ENCODE measurements at regions not wholly inside any gene's neighbourhood (a gene's known extent, or its start where the extent isn't known, plus 50 kb on each side); places are given as distances from the start of the nearest gene placed in this dataset.

DNA sequence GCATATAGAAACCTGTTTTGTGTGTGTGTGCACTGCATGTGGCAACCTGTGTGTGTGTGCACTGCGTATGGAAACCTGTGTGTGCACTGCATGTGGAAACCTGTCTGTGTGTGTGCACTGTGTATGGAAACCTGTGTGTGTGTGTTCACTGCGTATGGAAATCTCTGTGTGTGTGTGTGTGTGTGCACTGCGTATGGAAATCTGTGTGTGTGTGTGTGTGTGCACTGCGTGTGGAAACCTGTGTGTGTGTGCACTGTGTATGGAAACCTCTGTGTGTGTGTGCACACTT lies 72.2 kb upstream of the CCND1 start:
- in situ Hi-C loops (cut with HindIII; ENCODE audit: extremely low pct_ligation_motif_present, low pct_unique_long_range_greater_than_20kb), result no loop called here
- no peak overlapping the region for H2AFZ ChIP-seq (ENCODE audit: low read length)
- no TSS peak for BruUV-seq (replicated peaks)
- H3K27me3 ChIP-seq (ENCODE audit: control insufficient read depth in 1 of 2, insufficient read depth in 2 of 2, low read length in 2 of 2), result 0 out of 5 replicates have a peak, but pooled peaks cover 0 to 5% of the 10 kb centered on the region in 2 experiments
- peak overlapping the region; percentile 14; the same call in 1 of the 2 replicates for H3K9ac ChIP-seq (ENCODE audit: insufficient read depth, low read depth, low read length)
- H3K27ac ChIP-seq (ENCODE audit: extremely low read length, insufficient read depth, low read length), result peak overlapping the region; percentile 56
- DNase-seq (ENCODE audit: low spot score) (no peak), ATAC-seq (no peak), FAIRE-seq (no peak)
- H3K79me2 ChIP-seq (ENCODE audit: insufficient read depth, low read length), result no peaks in the 10 kb centered on the region
- CTCF ChIA-PET (ENCODE audit: low intra/inter-chr PET ratio, low total read pairs), result no interaction called here
- no peaks in the 10 kb centered on the region for H3K9me3 ChIP-seq (ENCODE audit: low read length)
- POLR2A ChIA-PET, result no interaction called here
- H4K20me1 ChIP-seq (ENCODE audit: insufficient read depth, low read length), result no peaks in the 10 kb centered on the region
- intact Hi-C loops (cut with micrococcal nuclease; ENCODE audit: unreplicated experiment), result no loop called here
- 71% methylated on average over 4 of the region's 4 CpGs for WGBS (ENCODE audit: low lambda C conversion rate)
- no peak overlapping the region; a peak in 1 of 6 replicates for H3K4me3 ChIP-seq (replicated peaks in 1 of 3; ENCODE audit: insufficient read depth in 1 of 3, low read depth in 2 of 3, low read length in 3 of 3)
- no peaks in the 10 kb centered on the region for H3K36me3 ChIP-seq (replicated peaks in 1 of 2; ENCODE audit: control insufficient read depth in 1 of 2, insufficient read depth in 2 of 2, low read length in 2 of 2)
- peak overlapping the region; percentile 69 for H3K4me2 ChIP-seq (ENCODE audit: low read depth, low read length)
- peaks cover 55% of the 10 kb centered on the region for H3K4me1 ChIP-seq (ENCODE audit: insufficient read depth, low read length)
- TF ChIP-seq KLF11 (CRISPR knock-in tag; IDR thresholded peaks at IDR 0.05) (no peak), MTA3 (CRISPR knock-in tag; IDR thresholded peaks at IDR 0.05) (no peak), ERF (CRISPR knock-in tag; IDR thresholded peaks at IDR 0.05) (no peak), RBFOX2 (IDR thresholded peaks at IDR 0.05; ENCODE audit: low read depth, low read length) (no peak), ATRX (CRISPR knock-in tag; IDR thresholded peaks at IDR 0.05; ENCODE audit: borderline replicate concordance) (no peak), CENPT (CRISPR knock-in tag; IDR thresholded peaks at IDR 0.05; ENCODE audit: low read depth) (0 out of 2 replicates have a peak, but pooled peaks have one; percentile 44), ZNF256 (CRISPR knock-in tag; conservative IDR thresholded peaks at IDR 0.05) (no peak)
- TF ChIP-seq, protein P1, sequence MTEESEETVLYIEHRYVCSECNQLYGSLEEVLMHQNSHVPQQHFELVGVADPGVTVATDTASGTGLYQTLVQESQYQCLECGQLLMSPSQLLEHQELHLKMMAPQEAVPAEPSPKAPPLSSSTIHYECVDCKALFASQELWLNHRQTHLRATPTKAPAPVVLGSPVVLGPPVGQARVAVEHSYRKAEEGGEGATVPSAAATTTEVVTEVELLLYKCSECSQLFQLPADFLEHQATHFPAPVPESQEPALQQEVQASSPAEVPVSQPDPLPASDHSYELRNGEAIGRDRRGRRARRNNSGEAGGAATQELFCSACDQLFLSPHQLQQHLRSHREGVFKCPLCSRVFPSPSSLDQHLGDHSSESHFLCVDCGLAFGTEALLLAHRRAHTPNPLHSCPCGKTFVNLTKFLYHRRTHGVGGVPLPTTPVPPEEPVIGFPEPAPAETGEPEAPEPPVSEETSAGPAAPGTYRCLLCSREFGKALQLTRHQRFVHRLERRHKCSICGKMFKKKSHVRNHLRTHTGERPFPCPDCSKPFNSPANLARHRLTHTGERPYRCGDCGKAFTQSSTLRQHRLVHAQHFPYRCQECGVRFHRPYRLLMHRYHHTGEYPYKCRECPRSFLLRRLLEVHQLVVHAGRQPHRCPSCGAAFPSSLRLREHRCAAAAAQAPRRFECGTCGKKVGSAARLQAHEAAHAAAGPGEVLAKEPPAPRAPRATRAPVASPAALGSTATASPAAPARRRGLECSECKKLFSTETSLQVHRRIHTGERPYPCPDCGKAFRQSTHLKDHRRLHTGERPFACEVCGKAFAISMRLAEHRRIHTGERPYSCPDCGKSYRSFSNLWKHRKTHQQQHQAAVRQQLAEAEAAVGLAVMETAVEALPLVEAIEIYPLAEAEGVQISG (CRISPR knock-in tag; IDR thresholded peaks at IDR 0.05), result no peak
